Right renal cortex interstitium (tissue), 3 donors: ENCODE measurements at regions not wholly inside any gene's neighbourhood (a gene's known extent, or its start where the extent isn't known, plus 50 kb on each side); places are given as distances from the start of the nearest gene placed in this dataset.
"Not testable (repeated sequence)": the region's sequence is repeated elsewhere in the genome, so short reads cannot be mapped to it uniquely, and the experiment has no call there.

Experiments
- DNase-seq, 3 donors: peaks; one replicate each; pipeline ENCODE4 v3.0.0-alpha.2; 2013; ENCODE audit warnings: low read depth in 3 of 3, low spot score in 2 of 3

DNA sequence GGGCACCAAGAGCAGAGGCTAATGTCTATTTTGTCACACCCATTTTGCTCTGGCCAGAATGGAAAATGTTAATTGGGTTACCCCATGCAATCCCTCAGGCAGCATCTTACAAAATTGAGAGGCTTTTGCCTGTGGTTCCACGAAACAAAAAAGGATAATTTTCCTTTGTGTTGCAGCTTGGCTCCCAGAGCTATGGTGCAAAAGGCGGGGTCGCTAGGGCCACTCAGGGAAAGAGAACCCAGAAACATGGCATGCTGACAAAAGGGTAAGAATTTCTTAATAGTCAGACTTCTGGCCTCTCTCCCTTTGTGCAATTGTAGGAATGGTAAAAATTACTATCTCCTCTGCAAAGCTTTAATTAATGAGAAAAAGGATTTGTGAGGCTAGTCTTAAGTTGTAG, 119.6 kb upstream of the BANK1 start:
- DNase-seq: no peak

DNA sequence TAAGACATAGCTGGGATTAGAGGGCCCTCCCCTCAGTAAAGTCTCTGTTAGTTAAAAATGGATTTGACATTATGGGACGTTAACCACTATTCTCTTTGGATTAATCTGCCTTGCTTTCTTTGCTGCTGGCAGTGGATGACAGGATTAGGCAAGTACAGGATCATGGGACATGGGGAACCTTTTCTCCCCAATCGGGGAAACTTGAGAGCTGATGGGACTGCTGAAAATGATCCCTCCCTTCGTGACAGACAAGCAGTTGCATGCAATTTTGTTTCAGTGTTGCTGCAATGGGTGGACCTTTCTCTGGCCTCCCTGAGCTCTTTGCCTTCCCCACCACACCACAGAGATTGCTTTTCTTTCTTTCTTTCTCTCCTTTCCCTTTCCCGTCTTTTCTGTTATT, 120.2 kb upstream of the BANK1 start:
- DNase-seq: no peak

DNA sequence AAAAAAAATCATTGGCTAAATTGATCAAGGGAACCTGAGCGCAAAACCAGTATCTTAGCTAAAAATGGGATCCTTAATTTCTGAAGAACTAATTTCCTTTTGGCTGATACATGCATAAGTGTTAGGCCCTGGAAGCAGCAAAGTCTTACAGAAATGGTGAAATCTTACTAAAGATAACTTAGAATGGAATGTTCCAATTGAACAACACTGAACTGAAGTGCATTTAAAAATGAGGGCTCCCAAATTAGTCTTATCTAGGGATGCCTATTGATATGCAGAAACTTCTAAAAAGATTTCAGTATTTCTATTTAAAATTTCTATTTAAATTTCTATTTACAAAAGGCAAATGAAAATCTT, 120.7 kb upstream of the BANK1 start:
- DNase-seq: no peak

DNA sequence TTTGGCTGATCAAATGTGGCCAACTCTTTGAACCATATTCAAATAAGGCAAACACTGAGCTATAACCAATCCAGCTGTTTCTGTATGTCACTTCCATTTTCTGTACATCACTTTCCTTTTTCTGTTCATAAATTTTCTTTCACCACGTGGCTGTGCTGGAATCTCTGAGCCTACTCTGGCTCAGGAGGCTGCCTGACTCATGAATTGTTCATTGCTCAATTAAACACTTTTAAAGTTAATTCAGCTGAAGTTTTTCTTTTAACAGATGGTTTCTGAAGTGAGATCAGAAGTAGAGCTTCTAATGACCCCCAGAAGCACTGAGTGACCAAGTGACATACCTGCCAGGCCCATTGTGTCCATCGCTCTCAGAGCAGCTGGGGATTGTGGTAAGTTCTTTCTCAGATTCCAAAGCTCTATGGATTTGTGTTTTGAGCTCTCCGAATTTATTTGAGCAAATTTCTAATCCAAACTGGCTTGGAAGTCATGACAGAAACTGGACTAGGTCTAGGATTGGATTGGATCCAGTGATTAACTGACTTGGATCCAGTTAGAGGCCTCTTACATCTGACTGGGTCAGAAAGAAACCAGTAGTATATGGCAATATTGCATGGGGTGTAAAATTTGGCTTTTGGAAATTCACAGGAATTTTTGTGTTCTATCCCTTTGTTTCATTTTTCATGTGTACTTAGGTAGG, 121.2 kb upstream of the BANK1 start:
- no peak for DNase-seq

DNA sequence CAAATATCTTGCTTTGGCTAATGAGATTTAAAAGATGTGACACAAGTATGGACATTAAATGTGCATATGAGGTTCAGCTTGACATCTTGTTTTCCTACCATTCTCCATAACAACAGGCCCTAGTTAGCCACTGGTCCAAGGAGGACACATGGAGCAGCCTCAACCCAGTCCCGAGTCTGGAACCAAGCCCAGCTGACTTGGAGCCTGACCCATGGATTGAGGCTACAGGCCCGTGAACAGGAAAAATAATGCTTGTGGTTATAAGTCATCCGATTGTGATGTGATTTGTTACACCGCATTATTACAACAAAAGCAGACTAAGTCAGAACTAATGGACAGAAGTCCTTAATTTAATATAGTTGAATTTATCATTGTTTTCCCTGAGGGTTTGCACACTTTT, 123.2 kb upstream of the BANK1 start:
- no peak for DNase-seq

DNA sequence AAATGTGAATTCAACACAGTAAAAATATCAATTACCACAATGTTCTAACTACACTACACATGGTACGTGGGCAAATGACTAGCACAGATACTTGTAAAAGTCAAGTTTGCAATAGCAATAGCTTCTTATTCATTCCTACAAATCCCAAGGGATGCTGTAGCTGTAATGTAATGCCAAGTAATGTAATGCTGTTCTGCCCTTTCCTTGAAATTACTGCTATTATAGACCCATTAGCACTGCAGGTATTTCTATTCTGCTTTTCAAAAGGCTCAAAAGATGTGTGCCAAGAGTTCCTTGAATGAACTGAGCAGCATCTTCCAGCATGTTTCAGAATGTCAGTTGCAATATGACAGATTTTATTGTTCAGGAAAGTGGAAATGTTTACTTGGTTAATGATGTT, 129.9 kb upstream of the BANK1 start:
- no peak for DNase-seq

DNA sequence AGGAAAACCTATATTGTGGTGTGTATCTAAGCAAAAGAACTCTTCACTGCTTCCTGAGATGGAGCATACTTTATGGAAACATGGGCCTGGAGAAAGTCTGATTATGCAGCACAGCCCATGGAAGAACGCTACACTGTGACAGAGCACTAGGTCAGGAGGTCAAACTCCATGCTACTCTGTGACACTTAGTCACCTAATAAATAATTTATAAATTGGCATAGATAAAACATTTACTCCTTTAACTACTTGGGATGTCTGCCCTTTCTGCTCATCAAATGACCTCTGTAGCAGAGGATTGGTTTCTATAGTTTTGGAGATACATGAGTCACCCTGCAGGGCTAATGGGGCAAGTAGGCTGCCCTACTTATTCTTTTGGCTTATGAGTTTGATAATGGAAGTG, 134.7 kb upstream of the BANK1 start:
- no peak for DNase-seq

DNA sequence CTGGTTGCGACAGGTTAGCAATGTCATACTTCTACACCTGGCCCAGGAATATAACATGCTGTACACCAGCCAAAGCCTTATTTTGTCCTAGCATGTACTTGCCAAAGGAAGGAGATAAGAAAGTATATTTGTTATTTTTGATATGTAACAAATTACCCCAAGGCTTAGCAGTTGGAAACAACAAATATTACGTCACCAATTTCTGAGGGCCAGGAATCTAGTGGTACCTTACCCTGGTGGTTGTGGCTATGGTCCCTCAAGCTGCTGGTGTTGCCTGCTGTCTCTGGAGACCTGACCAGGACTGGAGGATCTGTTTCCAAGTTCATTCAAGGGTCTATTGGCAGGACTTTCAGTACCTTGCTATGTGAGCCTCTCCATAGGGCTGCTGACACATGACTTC, 135.5 kb upstream of the BANK1 start:
- no peak for DNase-seq

DNA sequence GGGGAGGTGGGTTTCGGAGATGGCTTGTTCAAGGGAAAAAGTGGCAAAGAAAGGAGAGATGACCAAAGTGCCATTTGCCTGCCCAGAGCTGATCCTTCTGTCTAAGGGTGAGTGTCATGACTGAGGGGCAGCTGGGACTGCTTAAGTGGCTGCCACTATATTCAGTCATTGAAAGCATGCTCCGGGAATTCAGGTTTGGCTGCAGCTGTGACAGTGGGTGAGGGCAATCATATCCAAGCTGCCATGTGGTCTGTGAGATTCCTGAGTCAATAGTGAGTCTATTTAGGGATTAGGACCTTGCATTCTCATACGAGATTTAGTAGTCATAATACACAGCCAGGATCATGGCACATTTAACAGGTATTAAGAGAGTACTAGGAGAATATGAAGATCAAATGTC, 138.8 kb upstream of the BANK1 start:
- DNase-seq: no peak

DNA sequence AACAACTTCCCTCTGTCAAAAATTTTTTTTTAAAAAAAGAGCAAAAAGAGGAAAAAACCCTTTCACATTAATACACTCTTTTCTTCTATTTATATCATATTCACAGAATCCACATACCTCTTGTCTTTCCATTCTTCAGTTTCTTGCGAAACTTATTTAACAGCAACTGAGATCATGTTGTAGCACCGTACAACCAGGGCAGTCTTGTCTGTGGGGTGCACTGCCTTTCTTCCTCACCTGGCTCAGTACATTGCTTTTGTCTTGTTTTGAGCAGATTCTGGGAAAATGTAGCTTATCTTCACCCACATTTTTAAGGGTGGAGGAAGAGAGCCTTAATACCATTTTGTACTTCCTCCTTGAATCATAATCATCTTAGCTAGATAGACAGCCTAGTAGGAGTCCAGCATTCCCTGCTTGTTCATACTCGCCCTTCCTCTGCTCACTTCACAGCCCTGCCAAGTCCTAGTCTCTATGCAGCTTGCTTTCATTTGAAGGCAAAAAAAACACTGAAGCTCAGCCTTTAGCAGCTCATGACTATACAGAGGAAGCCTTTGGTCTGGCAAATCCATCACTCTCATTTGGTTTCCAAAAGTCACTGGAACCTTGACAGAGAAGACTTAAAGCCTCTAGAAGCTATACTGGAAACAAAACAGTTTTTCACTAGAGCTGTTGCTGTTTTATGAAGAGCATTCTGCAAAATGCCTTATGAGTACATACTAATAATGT, 140.6 kb upstream of the BANK1 start:
- no peak for DNase-seq

DNA sequence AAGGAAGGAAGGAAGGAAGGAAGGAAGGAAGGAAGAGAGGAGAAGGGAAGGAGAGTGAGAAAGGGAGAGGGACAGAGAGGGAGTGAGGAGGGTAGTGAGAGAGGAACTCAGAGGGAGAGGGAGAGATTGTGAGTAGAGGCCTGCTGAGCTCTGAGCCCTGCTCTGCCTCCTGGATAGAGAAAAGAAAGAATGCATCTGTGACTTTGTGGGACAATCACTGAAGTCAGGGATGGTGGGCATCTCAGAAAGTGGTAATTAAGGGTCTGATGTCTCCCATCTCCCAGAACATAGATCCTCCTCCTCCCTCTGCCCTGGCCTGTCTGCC, 142.9 kb upstream of the BANK1 start:
- no peak for DNase-seq

DNA sequence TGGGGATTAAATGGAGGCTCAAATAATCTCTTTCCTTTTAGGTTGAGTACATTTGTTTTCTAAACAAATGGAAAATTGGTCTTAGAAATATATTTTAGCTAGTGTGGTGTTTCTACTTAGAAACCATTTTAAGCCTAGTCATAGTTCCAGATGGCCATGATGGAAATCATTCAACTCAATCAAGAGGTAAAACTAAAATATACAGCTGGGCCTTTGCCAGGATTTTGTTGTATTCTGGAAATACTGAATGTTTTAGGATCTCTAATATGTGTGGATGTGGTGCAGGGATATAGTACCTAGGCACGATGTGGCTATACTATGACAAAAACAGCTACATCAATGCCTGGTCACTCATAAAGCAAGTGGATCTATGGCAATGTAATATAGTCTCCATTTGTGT, 146.0 kb upstream of the BANK1 start:
- DNase-seq: no peak

DNA sequence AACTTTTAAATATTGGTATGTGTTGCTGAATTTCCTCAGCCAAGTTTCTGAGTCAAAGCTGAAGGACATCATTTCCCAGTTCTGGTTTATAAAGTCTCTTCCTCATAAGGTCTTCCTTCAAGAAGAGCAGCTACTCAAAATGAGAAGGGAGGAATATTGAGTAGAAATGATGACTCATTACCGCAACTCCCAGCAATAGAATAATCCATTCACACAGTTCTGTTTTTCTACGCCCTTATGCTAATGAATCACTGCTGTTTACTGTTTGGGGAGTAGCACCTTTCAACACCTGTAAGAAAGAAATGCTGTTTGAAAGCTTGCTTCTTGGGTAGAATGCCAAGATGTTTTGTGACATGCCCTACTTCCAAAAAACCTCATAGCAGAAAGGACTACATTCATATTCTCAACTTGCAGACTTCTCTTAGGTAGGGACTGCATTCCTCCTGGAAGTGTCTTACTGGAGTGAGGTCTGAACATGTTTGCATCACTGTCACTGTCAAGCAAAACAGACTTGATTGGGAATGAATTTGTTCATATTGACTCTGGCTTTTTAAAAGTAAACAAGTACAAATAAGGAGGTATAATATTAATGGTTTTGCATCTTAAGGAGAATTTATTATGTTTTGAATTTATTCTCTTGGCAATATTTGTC, 147.2 kb upstream of the BANK1 start:
- no peak for DNase-seq

DNA sequence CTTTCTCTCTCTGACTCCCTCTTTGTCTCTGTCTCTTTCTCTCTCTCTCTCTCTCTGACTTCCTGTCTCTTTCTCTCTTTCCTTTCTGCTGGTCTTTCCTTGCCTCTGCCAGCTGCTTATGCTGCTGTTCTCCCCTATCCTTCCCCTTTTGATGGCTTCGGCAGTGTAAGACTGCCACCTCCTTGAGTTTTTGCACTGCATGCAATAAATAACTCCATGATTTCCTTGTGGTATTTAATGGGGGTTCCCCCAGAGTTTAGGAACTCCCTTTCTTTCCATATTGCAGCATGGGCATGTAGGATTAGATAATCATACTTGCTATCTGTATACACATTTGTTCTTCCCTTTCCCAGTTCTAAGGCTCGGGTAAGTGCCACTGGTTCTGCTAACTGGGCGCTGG, 157.8 kb upstream of the BANK1 start:
- not testable (repeated sequence) for DNase-seq

DNA sequence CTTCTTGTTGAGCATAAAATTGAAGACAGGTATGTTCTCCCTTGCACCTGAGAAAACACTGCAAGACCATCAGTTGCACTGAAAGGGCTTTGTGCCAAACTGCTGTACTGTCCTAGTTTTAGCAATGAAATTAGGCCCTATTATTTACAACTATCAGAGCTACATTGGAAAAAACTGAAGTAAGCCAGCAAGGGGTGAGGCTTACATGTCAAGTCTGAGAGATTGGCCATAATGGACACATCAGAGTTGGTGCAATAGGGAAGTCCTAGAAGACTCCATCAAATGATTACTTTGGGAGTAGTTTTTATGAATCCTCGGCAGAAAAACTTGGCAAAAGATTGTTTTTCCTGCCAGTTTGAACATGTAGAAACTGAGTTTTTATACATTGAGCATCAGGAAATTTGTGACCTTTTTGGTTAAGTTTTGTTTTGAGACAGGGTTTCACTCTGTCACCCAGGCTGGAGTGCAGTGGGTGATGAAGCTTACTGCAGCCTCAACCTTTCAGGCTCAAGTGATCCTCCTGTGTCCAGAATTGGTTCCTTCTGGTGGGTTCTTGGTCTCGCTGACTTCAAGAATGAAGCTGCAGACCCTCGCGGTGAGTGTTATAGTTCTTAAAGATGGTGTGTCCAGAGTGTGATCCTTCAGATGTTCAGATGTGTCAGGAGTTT, 160.1 kb upstream of the BANK1 start:
- DNase-seq: no peak

DNA sequence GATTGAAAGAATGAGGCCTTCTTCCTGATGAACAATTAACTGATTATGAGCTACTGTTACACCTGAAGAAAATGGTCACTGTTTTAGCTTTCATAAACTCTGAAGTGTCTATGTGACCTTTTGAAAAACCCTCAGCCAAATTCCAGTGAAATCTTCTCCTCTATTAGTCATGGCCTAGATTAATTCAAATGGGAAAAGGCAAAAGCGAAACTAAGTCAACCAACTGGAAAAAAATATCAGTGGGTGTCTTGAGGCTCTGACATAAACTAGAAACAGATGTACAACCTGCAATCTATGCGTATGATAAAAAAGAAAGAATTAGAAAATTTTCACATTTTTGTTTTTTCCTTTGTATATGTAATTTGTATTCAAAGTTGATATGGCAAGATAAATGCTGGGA, 169.4 kb upstream of the BANK1 start:
- no peak for DNase-seq

DNA sequence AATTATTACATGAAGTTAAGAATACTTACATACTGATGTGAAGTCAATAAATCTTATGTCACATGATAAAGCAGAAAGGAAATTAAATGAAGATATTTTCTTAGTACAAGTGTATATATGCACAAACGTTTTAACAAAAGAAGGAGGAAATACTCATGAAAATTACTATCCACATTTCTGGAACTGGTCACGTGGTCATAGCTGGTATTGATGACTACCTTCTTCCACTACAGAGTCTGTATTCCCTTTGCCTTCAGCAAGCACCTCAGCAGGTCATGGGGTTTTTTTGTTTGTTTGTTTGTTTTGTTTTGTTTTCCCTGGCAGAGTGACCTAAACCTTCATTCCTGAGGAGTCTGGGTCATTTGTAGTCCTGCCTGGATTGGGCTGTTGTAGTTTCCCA, 174.9 kb upstream of the BANK1 start:
- DNase-seq: no peak

DNA sequence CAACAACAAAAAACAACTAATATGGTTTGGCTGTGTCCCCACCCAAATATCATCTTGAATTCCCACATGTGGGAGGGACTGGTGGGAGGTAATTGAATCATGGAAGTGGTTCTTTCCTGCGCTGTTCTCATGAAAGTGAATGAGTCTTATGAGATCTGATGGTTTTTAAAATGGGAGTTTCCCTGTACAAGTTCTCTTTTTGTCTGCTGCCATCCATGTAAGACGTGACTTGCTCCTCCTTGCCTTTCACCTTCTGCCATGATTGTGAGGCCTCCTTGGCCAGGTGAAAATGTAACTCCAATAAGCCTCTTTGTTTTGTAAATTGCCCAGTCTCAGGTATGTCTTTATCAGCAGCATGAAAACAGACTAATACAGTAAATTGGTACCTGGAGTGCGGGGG, 183.5 kb upstream of the BANK1 start:
- DNase-seq: not testable (repeated sequence)

DNA sequence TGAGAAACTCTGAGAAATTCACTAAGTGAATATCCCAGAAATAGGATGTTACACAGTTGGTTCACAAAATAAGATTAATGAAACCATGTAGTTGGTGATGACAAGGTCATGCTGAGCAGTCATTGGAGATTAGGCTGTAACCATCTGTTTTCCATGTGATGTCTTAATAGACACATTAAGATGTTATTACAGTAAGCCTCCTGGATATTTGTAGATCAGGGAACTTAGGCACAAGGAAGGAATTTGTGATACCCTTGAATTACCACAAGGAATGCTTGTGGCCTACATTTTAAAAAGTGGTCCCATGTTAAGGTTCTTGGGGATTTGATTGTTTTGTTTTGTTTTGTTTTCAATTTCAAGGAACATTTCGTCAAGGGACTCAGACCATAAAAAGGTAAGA, 185.6 kb upstream of the BANK1 start:
- DNase-seq: no peak

DNA sequence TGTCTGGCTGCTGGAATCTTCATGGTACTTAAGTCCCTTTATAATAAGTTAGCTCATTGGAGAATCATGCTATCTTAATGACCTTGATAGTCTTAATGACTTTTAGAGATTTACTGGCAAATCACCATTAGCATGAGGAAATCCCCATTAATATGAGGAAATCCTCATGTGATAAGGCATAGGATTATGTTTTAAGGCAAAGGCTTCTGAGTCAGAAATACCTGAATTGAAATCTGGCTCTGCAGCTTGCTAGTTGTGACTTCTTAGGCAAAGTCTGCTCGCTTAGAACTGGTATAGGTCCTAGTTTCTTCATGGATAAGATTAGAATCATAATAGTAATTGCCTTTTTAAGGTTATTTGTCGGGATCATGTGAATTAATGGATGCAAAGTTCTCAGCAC, 190.2 kb upstream of the BANK1 start:
- DNase-seq: no peak

DNA sequence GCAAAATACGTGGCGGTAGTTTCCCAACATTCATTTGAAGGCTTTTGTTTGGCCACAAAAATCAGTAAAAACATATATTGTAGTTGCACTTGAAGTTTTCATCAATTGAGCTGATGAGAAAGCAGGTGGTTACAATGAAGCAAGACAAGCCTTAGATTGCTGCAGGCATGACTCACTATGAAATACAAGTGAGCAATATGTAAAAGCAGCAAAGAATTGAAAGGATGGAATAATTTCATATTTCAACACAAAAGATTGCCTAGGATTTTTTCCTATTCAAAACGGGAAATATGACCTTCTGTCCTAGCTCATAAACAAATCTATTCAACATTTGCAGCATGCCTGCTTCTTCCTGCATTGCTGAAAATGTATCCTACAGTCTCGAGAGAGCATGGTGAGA, 190.9 kb upstream of the BANK1 start:
- no peak for DNase-seq
